Neural cell (in vitro differentiated cells): ENCODE measurements at regions not wholly inside any gene's neighbourhood (a gene's known extent, or its start where the extent isn't known, plus 50 kb on each side); places are given as distances from the start of the nearest gene placed in this dataset.
"Not testable (repeated sequence)": the region's sequence is repeated elsewhere in the genome, so short reads cannot be mapped to it uniquely, and the experiment has no call there.

ENCODE experiments used
- CTCF ChIP-seq: fragments of 450-650 bp; IDR thresholded peaks from 2 replicates; pipeline ENCODE4 v1.5.1; 2014; ENCODE audit warnings: antibody characterized with exemption, mild to moderate bottlenecking, moderate library complexity; ENCODE audit not compliant: poor library complexity, severe bottlenecking
- EP300 ChIP-seq: fragments of 450-650 bp; conservative IDR thresholded peaks from 2 replicates; pipeline ENCODE4 v1.6.1; 2014; ENCODE audit warnings: antibody characterized with exemption, mild to moderate bottlenecking, moderate library complexity; ENCODE audit not compliant: poor library complexity, severe bottlenecking
- EZH2 ChIP-seq: fragments of 200-600, 300-800 bp; shearing (Covaris generic), sonication (generic); IDR thresholded peaks from 2 replicates; pipeline ENCODE4 v1.6.1; 2014; ENCODE audit warnings: antibody characterized with exemption, low read length, borderline replicate concordance, mild to moderate bottlenecking; ENCODE audit not compliant: insufficient read depth, poor library complexity, severe bottlenecking
- POLR2AphosphoS5 ChIP-seq: IDR thresholded peaks from 2 replicates; pipeline ENCODE4 v1.6.1; 2012
- REST ChIP-seq: IDR thresholded peaks from 2 replicates; pipeline ENCODE4 v1.6.1; 2012; ENCODE audit warnings: borderline replicate concordance
- SMC3 ChIP-seq: fragments of 450-650 bp; conservative IDR thresholded peaks from 2 replicates; pipeline ENCODE4 v1.6.1; 2014; ENCODE audit warnings: antibody characterized with exemption, mild to moderate bottlenecking, moderate library complexity; ENCODE audit not compliant: poor library complexity
- TAF1 ChIP-seq: IDR thresholded peaks from 2 replicates; pipeline ENCODE4 v1.6.1; 2012; ENCODE audit warnings: low read depth

GRCh38 chr2:131682945-131683330 lies 155.2 kb downstream of the CCDC74A start:
- TF ChIP-seq POLR2AphosphoS5, TAF1, CTCF, REST, EZH2, SMC3, EP300: not testable (repeated sequence)
